Coronary artery (tissue), 2 donors: ENCODE measurements at regions not wholly inside any gene's neighbourhood (a gene's known extent, or its start where the extent isn't known, plus 50 kb on each side); places are given as distances from the start of the nearest gene placed in this dataset.

Experiments used
- DNase-seq: peaks from one replicate; pipeline ENCODE4 v3.0.0-alpha.2; 2017; ENCODE audit warnings: low spot score
- H3K27ac ChIP-seq, 2 donors: fragments of 200-600 bp; sonication (generic); one replicate each; pipeline ENCODE4 v1.5.1; 2016 to 2019
- H3K4me3 ChIP-seq: fragments of 200-600 bp; sonication (generic); 2 replicates; pipeline ENCODE4 v1.5.1; 2016; ENCODE audit warnings: mild to moderate bottlenecking, moderate library complexity
- TF ChIP-seq, protein P1 (sequence below): fragments of 200-600 bp; sonication (generic); IDR thresholded peaks from one replicate; pipeline ENCODE4 v1.5.1; 2019; ENCODE audit warnings: antibody characterized with exemption

DNA sequence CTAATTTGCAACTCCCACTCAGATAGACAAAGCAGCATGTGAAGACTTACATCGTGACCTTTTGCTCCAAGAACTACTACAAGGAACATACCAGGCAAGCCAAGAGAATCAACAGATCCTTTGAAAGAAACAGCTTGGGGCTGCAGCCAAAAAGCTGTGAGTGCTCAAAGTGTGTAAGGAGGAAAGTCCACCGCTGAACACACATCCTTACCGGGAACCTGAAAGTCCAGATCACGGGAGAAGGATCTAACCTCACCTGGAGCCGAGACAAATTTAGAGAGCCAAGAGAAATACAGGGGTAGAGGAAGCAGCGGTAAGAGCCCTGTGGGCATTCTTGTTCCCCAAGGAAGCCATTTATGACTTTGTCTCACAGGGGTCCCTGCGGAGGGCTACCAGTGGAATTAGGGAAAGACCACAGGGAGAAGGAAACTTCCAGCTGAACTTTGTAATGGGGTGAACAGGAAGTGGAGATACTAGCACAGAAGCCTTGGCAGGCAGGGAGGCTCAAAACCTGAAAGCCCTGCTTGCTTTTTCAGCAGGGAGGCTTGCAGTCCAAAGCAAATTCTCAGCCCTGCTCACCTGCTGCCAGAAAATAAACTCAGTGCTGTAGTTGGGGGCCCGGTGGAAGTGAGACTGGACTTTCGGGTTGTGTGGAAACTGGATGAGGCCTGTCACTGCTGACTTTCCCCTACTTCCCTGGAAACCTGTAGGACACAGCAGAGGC lies 350.2 kb downstream of the DTWD2 start:
- TF ChIP-seq, protein P1, sequence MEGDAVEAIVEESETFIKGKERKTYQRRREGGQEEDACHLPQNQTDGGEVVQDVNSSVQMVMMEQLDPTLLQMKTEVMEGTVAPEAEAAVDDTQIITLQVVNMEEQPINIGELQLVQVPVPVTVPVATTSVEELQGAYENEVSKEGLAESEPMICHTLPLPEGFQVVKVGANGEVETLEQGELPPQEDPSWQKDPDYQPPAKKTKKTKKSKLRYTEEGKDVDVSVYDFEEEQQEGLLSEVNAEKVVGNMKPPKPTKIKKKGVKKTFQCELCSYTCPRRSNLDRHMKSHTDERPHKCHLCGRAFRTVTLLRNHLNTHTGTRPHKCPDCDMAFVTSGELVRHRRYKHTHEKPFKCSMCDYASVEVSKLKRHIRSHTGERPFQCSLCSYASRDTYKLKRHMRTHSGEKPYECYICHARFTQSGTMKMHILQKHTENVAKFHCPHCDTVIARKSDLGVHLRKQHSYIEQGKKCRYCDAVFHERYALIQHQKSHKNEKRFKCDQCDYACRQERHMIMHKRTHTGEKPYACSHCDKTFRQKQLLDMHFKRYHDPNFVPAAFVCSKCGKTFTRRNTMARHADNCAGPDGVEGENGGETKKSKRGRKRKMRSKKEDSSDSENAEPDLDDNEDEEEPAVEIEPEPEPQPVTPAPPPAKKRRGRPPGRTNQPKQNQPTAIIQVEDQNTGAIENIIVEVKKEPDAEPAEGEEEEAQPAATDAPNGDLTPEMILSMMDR = no peak
- Histone ChIP-seq H3K27ac (no peak overlapping the region), H3K4me3 (no peak overlapping the region)
- DNase-seq = no peak

DNA sequence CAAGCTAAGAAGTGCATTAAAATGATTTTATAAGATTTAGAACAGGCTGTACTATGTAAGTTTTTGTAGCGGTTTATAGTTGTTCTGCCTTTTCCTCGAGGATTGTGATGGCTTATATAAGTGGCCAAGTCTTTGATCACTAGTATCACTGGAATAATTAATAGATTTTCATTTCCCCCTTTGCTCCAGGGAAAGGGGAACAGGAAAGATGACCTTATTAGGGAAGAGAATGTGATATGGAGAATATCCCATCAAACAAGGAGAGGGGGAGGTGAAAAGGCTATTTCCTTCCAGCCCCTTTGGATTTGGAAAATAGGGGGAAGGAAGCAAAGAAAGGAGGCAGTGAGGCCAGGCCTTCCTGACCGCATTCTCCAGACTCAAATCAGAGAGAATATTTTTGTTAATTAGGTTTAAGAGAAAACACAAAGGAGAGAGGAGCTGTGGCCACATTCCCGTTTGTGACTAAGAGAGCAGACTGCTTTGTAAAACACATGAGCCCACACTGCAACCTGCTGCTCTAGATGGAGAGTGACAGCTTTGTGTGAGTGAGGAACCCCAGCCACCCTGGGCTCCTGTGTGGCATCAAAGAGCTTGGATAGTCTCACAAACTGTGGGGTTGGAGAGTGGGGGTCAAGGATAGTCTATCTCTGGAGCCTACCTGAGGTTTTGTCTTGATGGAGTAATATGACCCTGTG lies 359.5 kb downstream of the DTWD2 start:
- no peak overlapping the region for H3K4me3 ChIP-seq
- no peak overlapping the region for H3K27ac ChIP-seq
- TF ChIP-seq, protein P1 = no peak
- DNase-seq = no peak

DNA sequence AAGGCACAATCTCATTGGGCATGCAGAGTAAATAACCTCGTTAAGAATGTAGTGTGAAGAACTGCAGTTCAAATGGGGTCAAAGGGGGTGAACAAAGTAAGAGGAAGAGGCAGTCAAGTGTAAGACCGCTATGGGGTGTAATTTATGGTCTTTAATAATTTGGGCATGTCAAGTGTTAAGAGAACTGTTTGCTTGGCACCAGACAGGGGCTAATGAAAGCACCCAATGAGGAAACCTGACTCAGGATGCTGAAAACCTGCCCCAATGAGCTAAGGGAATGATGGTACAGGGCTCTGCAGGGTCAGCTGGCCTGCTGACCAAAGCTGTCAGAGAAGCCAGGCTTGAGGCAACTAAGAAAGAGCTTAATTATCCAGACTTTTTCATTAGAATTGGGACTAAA lies 368.1 kb downstream of the DTWD2 start:
- no peak overlapping the region for H3K27ac ChIP-seq
- TF ChIP-seq, protein P1 = no peak
- no peak overlapping the region for H3K4me3 ChIP-seq
- no peak for DNase-seq

DNA sequence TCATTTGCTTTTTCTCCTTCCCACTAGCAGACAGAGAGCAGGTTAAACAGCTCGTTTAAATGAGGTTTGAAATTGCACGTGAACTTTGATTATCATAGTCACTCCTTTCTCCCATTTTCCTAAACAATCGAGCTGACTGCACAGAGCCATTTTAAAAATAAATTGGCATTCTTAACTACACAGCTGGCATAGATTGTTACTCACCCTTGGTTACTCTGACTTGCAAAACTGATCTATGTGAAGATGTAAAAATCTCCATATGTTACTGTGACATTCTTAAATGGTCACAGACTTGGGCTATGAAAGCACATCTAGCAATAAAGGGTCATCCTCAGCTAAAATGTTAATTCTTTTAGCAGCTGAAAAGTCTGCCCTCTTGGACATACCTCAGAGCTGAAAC lies 368.5 kb downstream of the DTWD2 start:
- DNase-seq = no peak
- no peak overlapping the region for H3K27ac ChIP-seq
- TF ChIP-seq, protein P1 = no peak
- H3K4me3 ChIP-seq = no peak overlapping the region

DNA sequence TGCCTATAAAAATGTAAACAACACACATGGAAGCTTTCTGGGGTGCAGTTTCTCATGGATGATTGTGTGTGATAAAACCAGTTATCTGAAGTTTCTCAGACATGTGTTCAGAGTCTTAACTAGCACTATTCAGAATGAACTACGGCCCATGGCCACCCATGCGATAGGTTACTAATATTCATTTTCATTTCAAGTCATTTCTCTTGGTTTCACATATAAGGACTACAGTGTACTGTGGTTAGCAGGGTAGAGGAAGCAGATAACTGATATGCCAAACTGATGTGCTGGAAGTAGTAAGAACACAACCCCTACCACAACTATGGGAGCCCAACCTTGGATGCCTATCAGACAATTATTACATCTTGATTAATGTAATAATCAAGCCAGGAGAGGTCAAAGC lies 372.1 kb downstream of the DTWD2 start:
- no peak for DNase-seq
- Histone ChIP-seq H3K4me3 (no peak overlapping the region), H3K27ac (no peak overlapping the region)
- TF ChIP-seq, protein P1 = no peak

DNA sequence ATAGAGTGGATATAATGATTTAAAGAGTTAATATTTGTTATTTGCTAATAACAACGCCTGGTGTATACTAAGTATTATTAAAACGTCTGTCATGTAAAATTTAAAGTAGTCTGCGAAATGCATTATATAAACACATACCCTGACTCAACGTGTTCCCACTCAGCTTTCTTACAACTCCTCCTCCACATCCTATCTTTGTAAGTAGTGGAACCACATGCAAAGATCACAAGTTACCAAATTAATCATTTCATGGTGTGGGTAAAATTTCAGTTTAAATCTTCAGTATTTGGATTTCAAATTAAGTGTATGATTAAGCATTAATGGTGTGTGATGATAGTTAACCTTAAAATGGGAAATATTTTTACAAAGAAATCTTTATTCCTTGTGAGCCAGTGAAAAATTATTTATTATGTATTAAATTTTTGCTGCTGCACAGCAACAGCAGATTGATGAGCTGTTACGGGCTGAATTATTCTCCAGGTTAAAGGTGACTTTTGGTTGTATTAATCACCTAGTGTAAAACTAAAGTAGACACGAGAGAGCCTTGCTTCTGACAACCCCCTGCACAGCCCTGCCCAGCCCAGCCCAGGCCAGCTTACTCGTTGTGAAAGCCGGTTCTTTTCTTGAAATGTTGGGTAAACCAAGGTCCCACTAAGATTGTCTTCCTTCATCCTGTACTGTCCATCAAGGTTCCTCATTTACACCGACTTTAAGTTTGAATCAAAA lies 373.5 kb downstream of the DTWD2 start:
- TF ChIP-seq, protein P1 = no peak
- Histone ChIP-seq H3K27ac (no peak overlapping the region), H3K4me3 (no peak overlapping the region)
- no peak for DNase-seq
